IgD-negative memory B cell (primary cell): ENCODE measurements at regions not wholly inside any gene's neighbourhood (a gene's known extent, or its start where the extent isn't known, plus 50 kb on each side); places are given as distances from the start of the nearest gene placed in this dataset.
"Not testable (repeated sequence)": the region's sequence is repeated elsewhere in the genome, so short reads cannot be mapped to it uniquely, and the experiment has no call there.

Experiments used
- H3K27ac Mint-ChIP-seq, 3 donors: one replicate each; pipeline ENCODE4 v1.8.0; 2020 to 2022; ENCODE audit warnings: mild to moderate bottlenecking in 3 of 3, mixed read lengths in 3 of 3, moderate library complexity in 1 of 3
- H3K27me3 Mint-ChIP-seq: one replicate; pipeline ENCODE4 v1.8.0; 2021; ENCODE audit warnings: mixed read lengths
- H3K36me3 Mint-ChIP-seq: one replicate; pipeline ENCODE4 v1.8.0; 2020; ENCODE audit warnings: mild to moderate bottlenecking, mixed read lengths
- H3K4me1 Mint-ChIP-seq, 3 donors: one replicate each; pipeline ENCODE4 v1.8.0; 2020 to 2022; ENCODE audit warnings: mixed read lengths in 3 of 3, mild to moderate bottlenecking in 1 of 3
- H3K4me3 Mint-ChIP-seq, 4 donors: one replicate each; pipeline ENCODE4 v1.8.0; 2020 to 2022; ENCODE audit warnings: mild to moderate bottlenecking in 4 of 4, mixed read lengths in 4 of 4, moderate library complexity in 3 of 4
- H3K9me3 Mint-ChIP-seq, 3 donors: one replicate each; pipeline ENCODE4 v1.8.0; 2020 to 2021; ENCODE audit warnings: mixed read lengths in 3 of 3, mild to moderate bottlenecking in 1 of 3

- Mint-ChIP-seq H3K27me3 (peaks cover 3% of the 10 kb centered on the region), H3K36me3 (no peaks in the 10 kb centered on the region), H3K4me3 (no peak overlapping the region), H3K4me1 (peaks cover 0 to 2% (median 0%) of the 10 kb centered on the region in 3 donors), H3K27ac (peak overlapping the region in 1 of 3 donors; percentile 44), H3K9me3 (peaks cover 7 to 16% (median 13%) of the 10 kb centered on the region in 3 donors)
These were observed 169.6 kb downstream of the EDEM1 start for GRCh38 chr3:5357089-5357488.

DNA sequence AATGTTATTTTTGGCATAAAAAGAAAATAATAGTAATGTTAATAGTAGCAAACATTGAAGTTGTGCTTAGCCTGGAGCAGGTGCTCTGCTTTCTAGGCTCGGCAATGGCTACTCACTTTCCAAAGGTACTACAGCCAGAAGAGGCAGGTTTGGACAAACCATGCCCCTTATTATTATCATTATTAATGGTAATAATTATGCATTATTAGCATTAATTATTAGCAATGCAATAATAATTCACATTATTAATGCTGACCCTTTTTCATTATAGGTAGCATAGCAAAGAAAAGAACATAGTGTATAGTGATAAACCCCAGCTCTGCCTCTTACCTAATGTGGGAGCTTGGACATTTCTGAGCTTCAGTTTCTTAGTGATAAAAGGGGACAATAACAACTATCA, 171.4 kb downstream of the EDEM1 start:
- no peaks in the 10 kb centered on the region for H3K4me1 Mint-ChIP-seq
- H3K36me3 Mint-ChIP-seq, result no peaks in the 10 kb centered on the region

DNA sequence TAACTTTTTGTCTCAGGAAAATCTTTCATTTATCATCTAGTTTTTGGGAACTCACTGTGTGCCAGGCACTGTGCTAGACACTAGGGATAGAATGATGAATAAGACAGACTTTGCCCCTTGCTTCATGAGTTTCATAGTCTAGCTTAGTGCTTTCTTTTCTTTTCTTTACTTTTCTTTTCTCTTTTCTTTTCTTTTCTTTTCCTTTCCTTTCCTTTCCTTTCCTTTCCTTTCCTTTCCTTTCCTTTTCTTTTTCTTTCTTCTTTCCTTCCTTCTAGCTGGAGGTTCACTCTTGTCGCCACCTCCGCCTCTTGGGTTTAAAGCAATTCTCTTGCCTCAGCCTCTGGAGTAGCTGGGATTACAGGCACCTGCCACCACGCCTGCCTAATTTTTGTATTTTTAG, 172.9 kb downstream of the EDEM1 start:
- Mint-ChIP-seq H3K36me3 (no peaks in the 10 kb centered on the region), H3K27me3 (peaks cover 1% of the 10 kb centered on the region), H3K9me3 (peaks cover 8 to 16% (median 14%) of the 10 kb centered on the region in 3 donors), H3K4me1 (no peaks in the 10 kb centered on the region), H3K4me3 (no peak overlapping the region), H3K27ac (no peak overlapping the region)

More for the DNA sequence above, 171.4 kb downstream of the EDEM1 start:
- peaks cover 7 to 16% (median 14%) of the 10 kb centered on the region in 3 donors for H3K9me3 Mint-ChIP-seq
- peaks cover 1% of the 10 kb centered on the region for H3K27me3 Mint-ChIP-seq
- no peak overlapping the region for H3K4me3 Mint-ChIP-seq
- no peak overlapping the region for H3K27ac Mint-ChIP-seq

DNA sequence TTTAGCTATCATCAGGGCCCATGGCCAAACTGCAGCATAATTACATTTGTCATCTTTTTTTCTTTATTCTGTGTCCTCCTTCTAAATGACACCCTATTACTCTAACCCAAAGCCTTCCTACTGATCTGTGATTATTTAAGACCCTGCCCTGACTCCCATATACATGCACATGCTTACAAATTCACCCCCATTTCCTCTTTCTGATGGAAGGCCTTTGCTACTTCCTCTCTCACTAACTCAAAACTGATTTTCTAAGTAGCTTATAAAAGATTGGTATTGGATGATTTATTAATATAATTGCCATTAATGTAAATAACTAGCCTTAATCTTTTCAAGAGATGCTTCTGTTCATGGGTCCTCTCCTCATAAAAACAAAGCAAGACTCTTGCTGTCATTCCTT, 179.2 kb downstream of the EDEM1 start:
- peaks cover 1 to 3% (median 3%) of the 10 kb centered on the region in 3 donors for H3K9me3 Mint-ChIP-seq
- no peak overlapping the region for H3K4me3 Mint-ChIP-seq

DNA sequence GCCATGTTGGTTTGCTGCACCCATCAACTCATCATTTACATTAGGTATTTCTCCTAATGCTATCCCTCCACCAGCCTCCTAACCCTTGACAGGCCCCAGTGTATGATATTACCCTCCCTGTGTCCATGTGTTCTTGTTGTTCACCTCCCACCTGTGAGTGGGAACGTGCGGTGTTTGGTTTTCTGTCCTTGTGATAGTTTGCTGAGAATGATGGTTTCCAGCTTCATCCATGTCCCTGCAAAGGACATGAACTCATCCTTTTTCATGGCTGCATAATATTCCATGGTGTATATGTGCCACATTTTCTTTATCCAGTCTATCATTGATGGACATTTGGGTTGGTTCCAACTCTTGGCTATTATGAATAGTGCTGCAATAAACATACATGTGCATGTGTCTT, 184.0 kb downstream of the EDEM1 start:
- H3K36me3 Mint-ChIP-seq, H3K9me3 Mint-ChIP-seq, H3K27ac Mint-ChIP-seq, H3K27me3 Mint-ChIP-seq, H3K4me3 Mint-ChIP-seq: not testable (repeated sequence)
- H3K4me1 Mint-ChIP-seq, result peaks cover 4 to 19% (median 7%) of the 10 kb centered on the region in 3 donors

More for the DNA sequence above, 179.2 kb downstream of the EDEM1 start:
- Mint-ChIP-seq H3K27me3 (no peaks in the 10 kb centered on the region), H3K36me3 (no peaks in the 10 kb centered on the region), H3K27ac (no peak overlapping the region), H3K4me1 (peaks cover 3 to 6% (median 6%) of the 10 kb centered on the region in 3 donors)

DNA sequence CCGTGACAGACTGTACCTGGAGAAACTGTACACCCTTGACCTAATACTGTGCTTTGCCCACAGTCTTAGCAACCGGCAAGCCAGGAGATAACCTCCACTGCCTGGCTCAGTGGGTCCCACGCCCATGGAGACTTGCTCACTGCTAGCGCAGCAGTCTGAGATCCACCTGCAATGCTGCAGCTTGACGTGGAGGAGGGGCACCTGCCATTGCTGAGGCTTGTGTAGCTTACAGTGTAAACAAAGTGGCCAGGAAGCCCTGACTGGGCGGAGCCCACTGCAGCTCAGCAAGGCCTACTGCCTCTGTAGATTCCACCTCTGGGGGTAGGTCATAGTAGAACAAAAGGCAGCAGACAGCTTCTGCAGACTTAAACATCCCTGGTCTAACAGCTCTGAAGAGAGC, 189.3 kb downstream of the EDEM1 start:
- H3K4me1 Mint-ChIP-seq, result peaks cover 5 to 22% (median 15%) of the 10 kb centered on the region in 3 donors
- H3K27me3 Mint-ChIP-seq, result peaks cover 3% of the 10 kb centered on the region
- peaks cover 0 to 11% (median 2%) of the 10 kb centered on the region in 3 donors for H3K9me3 Mint-ChIP-seq
- H3K27ac Mint-ChIP-seq, result peak overlapping the region; percentile 18 to 65 (median 60)
- H3K36me3 Mint-ChIP-seq, result peaks cover 11% of the 10 kb centered on the region
- peak overlapping the region in 3 of 4 donors; percentile 16 to 53 (median 23) for H3K4me3 Mint-ChIP-seq

- Mint-ChIP-seq H3K4me1 (peaks cover 5 to 27% (median 15%) of the 10 kb centered on the region in 3 donors), H3K9me3 (peaks cover 0 to 17% (median 0%) of the 10 kb centered on the region in 3 donors), H3K36me3 (peaks cover 12% of the 10 kb centered on the region)
- not testable (repeated sequence) for H3K27me3 Mint-ChIP-seq, H3K4me3 Mint-ChIP-seq, H3K27ac Mint-ChIP-seq
These were observed 191.8 kb downstream of the EDEM1 start for GRCh38 chr3:5379266-5379665.

- Mint-ChIP-seq H3K4me1 (peaks cover 1 to 12% (median 5%) of the 10 kb centered on the region in 3 donors), H3K9me3 (peaks cover 0 to 17% (median 0%) of the 10 kb centered on the region in 3 donors)
- not testable (repeated sequence) for H3K4me3 Mint-ChIP-seq, H3K27me3 Mint-ChIP-seq, H3K36me3 Mint-ChIP-seq, H3K27ac Mint-ChIP-seq
These were observed 196.2 kb downstream of the EDEM1 start for GRCh38 chr3:5383486-5384263.

- peaks cover 10% of the 10 kb centered on the region for H3K36me3 Mint-ChIP-seq
- peaks cover 0 to 15% (median 0%) of the 10 kb centered on the region in 3 donors for H3K9me3 Mint-ChIP-seq
- peaks cover 8 to 19% (median 12%) of the 10 kb centered on the region in 3 donors for H3K4me1 Mint-ChIP-seq
- H3K27me3 Mint-ChIP-seq, result peaks cover 4% of the 10 kb centered on the region
- no peak overlapping the region for H3K27ac Mint-ChIP-seq
- H3K4me3 Mint-ChIP-seq, result no peak overlapping the region
These were observed 197.2 kb downstream of the EDEM1 start for GRCh38 chr3:5384557-5385236.

DNA sequence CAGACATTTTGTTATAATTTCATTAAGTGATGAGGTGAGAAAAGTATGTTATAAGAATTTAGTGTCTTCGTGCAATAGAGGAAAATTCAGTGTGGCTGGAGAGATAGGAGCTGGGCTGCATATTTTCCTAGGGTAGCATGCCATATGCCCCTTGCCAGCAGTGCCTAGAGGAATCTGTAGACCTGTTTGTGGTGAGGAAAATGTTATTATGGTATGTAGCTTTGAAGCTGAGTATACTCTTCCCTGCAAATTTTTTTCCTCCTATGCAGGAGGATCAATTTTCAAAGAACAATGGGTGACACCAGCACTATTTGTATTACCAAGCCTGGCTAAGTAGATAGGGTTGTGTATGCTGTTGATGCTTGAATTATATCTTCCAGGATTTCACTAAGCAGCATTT, 200.6 kb downstream of the EDEM1 start:
- Mint-ChIP-seq H3K4me1 (peaks cover 27 to 42% (median 34%) of the 10 kb centered on the region in 3 donors), H3K9me3 (peaks cover 0 to under 1% (median 0%) of the 10 kb centered on the region in 3 donors), H3K36me3 (peaks cover 1% of the 10 kb centered on the region), H3K4me3 (no peak overlapping the region), H3K27ac (no peak overlapping the region), H3K27me3 (peaks cover 6% of the 10 kb centered on the region)

GRCh38 chr3:5389057-5389456, 201.6 kb downstream of the EDEM1 start:
- H3K27me3 Mint-ChIP-seq, result peaks cover 2% of the 10 kb centered on the region
- H3K4me1 Mint-ChIP-seq, result peaks cover 26 to 37% (median 34%) of the 10 kb centered on the region in 3 donors
- peak overlapping the region in 1 of 4 donors; percentile 84 for H3K4me3 Mint-ChIP-seq
- no peaks in the 10 kb centered on the region for H3K9me3 Mint-ChIP-seq
- H3K36me3 Mint-ChIP-seq, result peaks cover 2% of the 10 kb centered on the region
- H3K27ac Mint-ChIP-seq, result peak overlapping the region in 1 of 3 donors; percentile 70

DNA sequence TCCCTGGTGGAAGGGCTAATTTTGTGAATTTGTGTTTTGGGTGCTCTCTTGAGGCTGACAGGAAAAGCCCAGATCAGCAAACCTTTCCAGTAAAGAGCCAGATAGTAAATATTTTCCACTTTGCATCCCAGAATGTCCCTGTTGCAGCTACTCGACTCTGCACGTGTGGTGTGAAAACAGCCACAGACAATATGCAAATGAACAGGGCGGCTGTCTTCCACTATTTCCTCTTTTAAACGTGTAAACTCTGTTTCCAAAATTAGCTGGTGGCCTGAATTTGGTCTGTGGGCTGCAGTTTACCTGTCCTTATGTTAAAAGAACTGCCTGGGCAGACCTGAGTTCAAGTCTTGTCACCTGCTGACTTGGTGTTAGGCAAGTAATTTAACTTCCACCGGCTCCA, 202.7 kb downstream of the EDEM1 start:
- Mint-ChIP-seq H3K9me3 (no peaks in the 10 kb centered on the region), H3K4me1 (peaks cover 26 to 34% (median 29%) of the 10 kb centered on the region in 3 donors), H3K4me3 (peak overlapping the region; percentile 48 to 75 (median 62)), H3K36me3 (peaks cover 2% of the 10 kb centered on the region), H3K27me3 (peaks cover 2% of the 10 kb centered on the region), H3K27ac (peak overlapping the region; percentile 15 to 64 (median 47))

DNA sequence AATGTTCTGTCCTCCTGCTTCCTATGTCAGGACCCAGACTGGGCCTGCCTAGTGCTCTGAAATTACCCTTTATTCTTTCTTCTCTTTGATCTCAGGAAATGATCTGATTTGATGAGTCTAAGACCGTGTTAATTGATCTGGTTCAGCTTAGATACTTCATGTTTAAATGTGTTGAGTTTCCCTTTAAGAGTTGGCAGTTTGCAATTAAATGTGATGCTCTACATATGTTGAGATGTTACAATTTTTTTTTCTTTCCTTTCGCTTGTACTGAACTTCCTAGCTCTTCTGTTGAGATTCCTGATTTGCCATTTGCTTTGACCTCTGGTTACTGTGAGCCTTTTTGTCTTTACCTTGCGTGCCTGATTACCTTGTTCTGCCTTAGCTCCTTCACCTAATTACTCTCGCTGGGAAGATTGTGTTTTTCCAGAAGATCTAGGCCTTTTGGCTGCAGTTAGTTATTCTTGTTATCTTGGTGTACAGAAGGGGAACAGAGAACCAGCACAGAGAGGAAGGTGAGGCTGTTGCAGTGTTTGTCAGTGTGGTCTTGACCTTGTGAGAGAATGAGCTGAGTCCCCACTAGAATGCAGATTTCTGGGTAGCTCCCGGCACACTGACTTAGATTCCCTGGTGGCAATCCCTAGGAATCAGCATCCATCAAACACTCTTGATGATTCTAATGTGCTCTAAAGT, 203.6 kb downstream of the EDEM1 start:
- H3K4me1 Mint-ChIP-seq, result peaks cover 26 to 32% (median 29%) of the 10 kb centered on the region in 3 donors
- no peaks in the 10 kb centered on the region for H3K9me3 Mint-ChIP-seq
- peak overlapping the region; percentile 48 to 75 (median 62) for H3K4me3 Mint-ChIP-seq
- peaks cover 2% of the 10 kb centered on the region for H3K27me3 Mint-ChIP-seq
- peak overlapping the region in 2 of 3 donors; percentile 29 to 59 for H3K27ac Mint-ChIP-seq
- H3K36me3 Mint-ChIP-seq, result peaks cover 2% of the 10 kb centered on the region

- Mint-ChIP-seq H3K4me3 (no peak overlapping the region), H3K36me3 (no peaks in the 10 kb centered on the region), H3K9me3 (no peaks in the 10 kb centered on the region), H3K27me3 (peaks cover 7% of the 10 kb centered on the region), H3K4me1 (no peaks in the 10 kb centered on the region), H3K27ac (no peak overlapping the region)
These were observed 213.5 kb downstream of the EDEM1 start for GRCh38 chr3:5401002-5401401.

DNA sequence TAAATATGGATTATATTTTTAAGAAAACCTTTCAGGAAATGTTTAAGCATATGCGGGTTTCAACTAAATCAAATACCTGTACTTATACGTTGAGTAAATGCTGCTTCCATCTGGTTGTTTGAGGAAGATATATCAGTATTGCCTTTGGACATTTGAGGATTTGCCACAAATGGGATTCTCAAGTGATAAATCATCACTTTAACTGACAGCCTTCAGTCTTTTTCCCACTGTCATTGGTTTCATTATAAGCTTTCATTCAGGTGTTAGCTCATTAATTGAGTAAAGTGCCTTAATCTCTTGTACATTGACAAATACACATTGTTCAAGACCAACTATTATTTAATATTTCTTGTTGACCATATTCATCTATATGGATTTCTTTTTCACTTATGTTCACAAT, 217.2 kb downstream of the EDEM1 start:
- H3K4me3 Mint-ChIP-seq, result no peak overlapping the region
- H3K27me3 Mint-ChIP-seq, result peaks cover 13% of the 10 kb centered on the region
- H3K9me3 Mint-ChIP-seq, result peaks cover 0 to 4% (median 0%) of the 10 kb centered on the region in 3 donors
- peaks cover 0 to 2% (median 0%) of the 10 kb centered on the region in 3 donors for H3K4me1 Mint-ChIP-seq
- no peaks in the 10 kb centered on the region for H3K36me3 Mint-ChIP-seq
- H3K27ac Mint-ChIP-seq, result no peak overlapping the region
